K562 (cell line): ENCODE measurements at regions not wholly inside any gene's neighbourhood (a gene's known extent, or its start where the extent isn't known, plus 50 kb on each side); places are given as distances from the start of the nearest gene placed in this dataset.

Experiments used
- ATAC-seq: fragments of 200-7000 bp; cut with Tn5 transposase; 3 replicates; pipeline ENCODE4 v1.9.1; 2020; ENCODE audit warnings: moderate library complexity
- BruUV-seq: library from RNA; stranded (reverse); fragments of 400-500 nt; replicated peaks from 2 replicates; lab custom pipeline; 2021; lab: Mats Ljungman, UMichigan
- CTCF ChIA-PET: fragments of 300-600 bp; formaldehyde crosslinking; extraction: SDS; loops from one replicate; lab custom pipeline; 2021; ENCODE audit warnings: low intra/inter-chr PET ratio; lab: Yijun Ruan, JAX
- POLR2A ChIA-PET: fragments of 300-600, 350-650 bp; sonication (Branson Sonifier 250); formaldehyde crosslinking; extraction: SDS; loops from one replicate; lab custom pipeline; 2021; ENCODE audit warnings: antibody characterized with exemption, inconsistent platforms; lab: Yijun Ruan, JAX
- DNase-seq, 4 experiments: peaks; one replicate each; pipeline versions ENCODE4 v3.0.0 to v3.0.0-alpha.2; 2011 to 2018; ENCODE audit warnings: low spot score in 3 of 4, mixed read lengths in 3 of 4; ENCODE audit errors: extremely low read depth in 1 of 4
- FAIRE-seq: peaks from 2 replicates; lab custom pipeline; 2011; peaks lifted over from hg19 to GRCh38; lab: Jason Lieb, UNC
- H2AFZ ChIP-seq: 2 replicates; pipeline ENCODE4 v1.6.0; 2011; ENCODE audit warnings: low read depth, low read length, control low read depth, inconsistent platforms
- H3K27ac ChIP-seq: fragments of 200-600 bp; 3 replicates; pipeline ENCODE4 v1.8.0; 2011; ENCODE audit warnings: low read depth, mild to moderate bottlenecking, control low read depth, inconsistent platforms, low read length, moderate library complexity, mixed read lengths; ENCODE audit errors: extremely low read depth
- H3K27me3 ChIP-seq, 2 experiments: fragments of 300-600 bp in 1 of 2; 2 replicates in 1 of 2; 3 replicates in 1 of 2; pipeline versions ENCODE4 v1.6.0 to v1.8.0; 2011; ENCODE audit warnings: inconsistent platforms in 2 of 2, low read length in 2 of 2, mild to moderate bottlenecking in 1 of 2, mixed read lengths in 1 of 2, moderate library complexity in 1 of 2; ENCODE audit not compliant: control insufficient read depth in 2 of 2, insufficient read depth in 2 of 2
- H3K36me3 ChIP-seq: fragments of 300-600 bp; 3 replicates; pipeline ENCODE4 v1.8.0; 2011; ENCODE audit warnings: mild to moderate bottlenecking, low read length, inconsistent platforms; ENCODE audit not compliant: control insufficient read depth, insufficient read depth
- H3K4me1 ChIP-seq, 2 experiments: fragments of 200-600 bp in 1 of 2; replicated peaks in 1 of 2; 2 replicates in 1 of 2; 3 replicates in 1 of 2; pipeline versions ENCODE4 v1.5.1 to v1.8.0; 2011; ENCODE audit warnings: inconsistent platforms in 2 of 2, low read length in 2 of 2, mild to moderate bottlenecking in 1 of 2, mixed read lengths in 1 of 2, moderate library complexity in 1 of 2; ENCODE audit not compliant: control insufficient read depth in 2 of 2, insufficient read depth in 2 of 2
- H3K4me2 ChIP-seq: 2 replicates; pipeline ENCODE4 v1.6.1; 2011; ENCODE audit warnings: low read length, control low read depth, inconsistent platforms, mixed read lengths; ENCODE audit not compliant: insufficient read depth
- H3K4me3 ChIP-seq: fragments of 200-600 bp; sonication (generic), shearing (Covaris generic); 2 replicates; pipeline ENCODE4 v1.5.1; 2016; ENCODE audit warnings: control low read depth, inconsistent platforms
- H3K79me2 ChIP-seq: fragments of 200-600 bp; 3 replicates; pipeline ENCODE4 v1.8.0; 2011; ENCODE audit warnings: low read length, inconsistent platforms; ENCODE audit not compliant: control insufficient read depth, insufficient read depth
- H3K9ac ChIP-seq, 2 experiments: 2 replicates each; pipeline versions ENCODE4 v1.6.0 to v1.6.1; 2011; ENCODE audit warnings: low read depth in 2 of 2, low read length in 2 of 2, control low read depth in 1 of 2, inconsistent platforms in 1 of 2, mild to moderate bottlenecking in 1 of 2, mixed read lengths in 1 of 2; ENCODE audit not compliant: insufficient read depth in 1 of 2
- H3K9me1 ChIP-seq: one replicate; pipeline ENCODE4 v1.6.0; 2011; ENCODE audit warnings: inconsistent platforms, mild to moderate bottlenecking, low read length, moderate library complexity; ENCODE audit not compliant: control insufficient read depth, insufficient read depth
- H3K9me3 ChIP-seq: replicated peaks from 2 replicates; pipeline ENCODE4 v1.5.1; 2011; ENCODE audit warnings: low read depth, low read length, inconsistent platforms; ENCODE audit not compliant: control insufficient read depth, insufficient read depth
- H4K20me1 ChIP-seq: replicated peaks from 2 replicates; pipeline ENCODE4 v1.6.1; 2011; ENCODE audit warnings: low read length, inconsistent platforms, mixed read lengths; ENCODE audit not compliant: control insufficient read depth, insufficient read depth
- ARHGAP35 ChIP-seq: fragments of 450-650 bp; IDR thresholded peaks from 2 replicates; pipeline ENCODE4 v1.6.1; 2018; ENCODE audit not compliant: partially characterized antibody
- ARID3B ChIP-seq: fragments of 250-450 bp; sonication (Bioruptor Pico); IDR thresholded peaks from 2 replicates; pipeline ENCODE4 v1.4.0; 2020; ENCODE audit warnings: borderline replicate concordance
- E2F1 ChIP-seq: sonication (generic); formaldehyde crosslinking; IDR thresholded peaks from 2 replicates; pipeline ENCODE4 v1.8.1; 2023; ENCODE audit warnings: mild to moderate bottlenecking, missing genetic modification reagents, moderate library complexity
- MAFF ChIP-seq: IDR thresholded peaks from 2 replicates; pipeline ENCODE4 v1.6.1; 2012; ENCODE audit warnings: low read length, improper control_type of control experiment
- MYNN ChIP-seq, 2 experiments: sonication (generic); formaldehyde crosslinking in 1 of 2; IDR thresholded peaks; 2 replicates each; pipeline versions ENCODE4 v1.5.0 to v1.6.1; 2016 to 2020; ENCODE audit warnings: antibody characterized with exemption in 1 of 2, missing genetic modification reagents in 1 of 2
- SMARCA4 ChIP-seq: fragments of 450-650 bp; IDR thresholded peaks from 2 replicates; pipeline ENCODE4 v1.6.1; 2016
- SRSF1 ChIP-seq: fragments of 200-400 bp; formaldehyde crosslinking; IDR thresholded peaks from 2 replicates; pipeline ENCODE4 v1.6.1; 2017; ENCODE audit warnings: mild to moderate bottlenecking, low read depth, low read length, moderate library complexity
- TBL1XR1 ChIP-seq, 2 experiments: IDR thresholded peaks; 2 replicates each; pipeline ENCODE4 v1.6.1; 2012; ENCODE audit warnings: improper control_type of control experiment in 2 of 2, low read length in 2 of 2, mild to moderate bottlenecking in 1 of 2
- THAP12 ChIP-seq: fragments of 250-450 bp; sonication (Bioruptor Pico); IDR thresholded peaks from 2 replicates; pipeline ENCODE4 v1.9.0; 2021; ENCODE audit warnings: mild to moderate bottlenecking, inconsistent platforms
- ZNF436 ChIP-seq: fragments of 250-450, 450-650 bp; sonication (Bioruptor Pico); formaldehyde crosslinking; IDR thresholded peaks from 2 replicates; pipeline ENCODE4 v1.7.0; 2020; ENCODE audit warnings: mild to moderate bottlenecking
- ZNF778 ChIP-seq: fragments of 450-650 bp; formaldehyde crosslinking; IDR thresholded peaks from 2 replicates; pipeline ENCODE4 v1.4.0; 2020; ENCODE audit warnings: mild to moderate bottlenecking, moderate library complexity
- WGBS: fragments of 100-300 bp; shearing (Covaris generic); methylation state at CpG from one replicate; pipeline ENCODE4 v1.1.6; 2016; ENCODE audit warnings: low coverage, mixed read lengths; ENCODE audit not compliant: insufficient coverage; ENCODE audit errors: missing lambda C conversion rate; 5-methylcytosine and 5-hydroxymethylcytosine counted together
- in situ Hi-C: fragments of 300-500 bp; cut with MboI; formaldehyde crosslinking; loops from 4 replicates; pipeline ENCODE4 v1.15.0; 2018; ENCODE audit warnings: inconsistent platforms, mixed read lengths
- intact Hi-C: fragments of 100-400 bp; cut with micrococcal nuclease; formaldehyde crosslinking; loops from 2 replicates; pipeline ENCODE4 v1.14.2; 2022

- TF ChIP-seq ARID3B (CRISPR knock-in tag) (no peak), MAFF (no peak), MYNN (IDR thresholded peaks at IDR 0.05) (no peak), MYNN (CRISPR knock-in tag; IDR thresholded peaks at IDR 0.05) (no peak), SRSF1 (no peak), E2F1 (CRISPR knock-in tag) (no peak), TBL1XR1 (IDR thresholded peaks at IDR 0.05; ENCODE audit: low read length in 2 of 2) (no peak), ZNF778 (CRISPR knock-in tag) (no peak)
- TF ChIP-seq, all 486 proteins: peak for 0
Observed at GRCh38 chr20:6868861-6869260, 101.4 kb downstream of the BMP2 start (continued).

DNA sequence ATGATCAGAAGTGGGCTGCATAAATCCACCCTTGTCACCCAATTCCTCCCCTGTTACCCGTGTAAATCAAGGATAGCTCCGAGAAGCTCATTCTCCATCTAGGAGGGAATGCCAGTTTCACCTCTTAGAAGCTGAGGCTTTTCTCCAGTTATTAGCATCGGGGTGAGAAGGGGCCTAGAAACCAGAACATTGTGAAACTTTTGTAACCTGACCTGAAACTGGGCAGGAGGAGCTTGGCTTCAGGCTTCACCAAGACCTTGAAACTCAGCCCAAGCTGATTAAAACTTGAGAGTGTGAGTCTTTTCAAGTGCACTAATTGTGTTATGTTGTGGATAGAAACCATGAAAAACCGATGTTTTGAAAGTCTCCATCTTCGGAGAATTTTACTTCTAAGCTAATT is 103.1 kb downstream of the BMP2 start:
- Histone ChIP-seq H3K36me3 (no peaks in the 10 kb centered on the region), H3K4me2 (no peak overlapping the region), H3K4me1 (no peaks in the 10 kb centered on the region), H2AFZ (no peak overlapping the region), H3K9me3 (no peaks in the 10 kb centered on the region), H3K79me2 (no peaks in the 10 kb centered on the region), H3K9ac (no peak overlapping the region), H4K20me1 (no peaks in the 10 kb centered on the region), H3K27ac (no peak overlapping the region), H3K9me1 (no peaks in the 10 kb centered on the region), H3K4me3 (no peak overlapping the region), H3K27me3 (no peaks in the 10 kb centered on the region)
- POLR2A ChIA-PET, result interaction anchor here (0.6 kb wide), 1 partner anchor 685 kb away, joined by 3 read pairs; no protein-coding TSS in a partner anchor
- TF ChIP-seq ZNF436 (CRISPR knock-in tag) (no peak), THAP12 (CRISPR knock-in tag) (no peak), SMARCA4 (no peak), ARHGAP35 (no peak)
- in situ Hi-C loops (no loop called here), intact Hi-C loops (no loop called here)
- 0% methylated on average over 5 of the region's 5 CpGs for WGBS
- ATAC-seq (no peak), DNase-seq (no peak), FAIRE-seq (no peak)
- CTCF ChIA-PET, result no interaction called here
- no TSS peak for BruUV-seq
